HCT116 (cell line): ENCODE measurements at regions not wholly inside any gene's neighbourhood (a gene's known extent, or its start where the extent isn't known, plus 50 kb on each side); places are given as distances from the start of the nearest gene placed in this dataset.

Experiments used
- ATAC-seq: fragments of 200-7000 bp; cut with Tn5 transposase; 2 replicates; pipeline ENCODE4 v1.9.1; 2020; ENCODE audit warnings: mild to moderate bottlenecking, moderate library complexity
- BruUV-seq: library from RNA; stranded (reverse); fragments of 400-500 nt; replicated peaks from 2 replicates; lab custom pipeline; 2021; lab: Mats Ljungman, UMichigan
- CTCF ChIA-PET: fragments of 300-600 bp; sonication (Branson Sonifier 250); formaldehyde crosslinking; loops from one replicate; lab custom pipeline; 2021; ENCODE audit warnings: antibody characterized with exemption; lab: Charles Lee
- POLR2A ChIA-PET: fragments of 300-600, 350-600 bp; sonication (Branson Sonifier 250); formaldehyde crosslinking; loops from one replicate; lab custom pipeline; 2021; ENCODE audit warnings: antibody characterized with exemption; lab: Charles Lee
- RAD21 ChIA-PET, 2 experiments: fragments of 300-600 bp; sonication (Branson Sonifier 250); formaldehyde crosslinking; loops; one replicate each; lab custom pipeline; 2023; ENCODE audit warnings: low total read pairs in 2 of 2; ENCODE audit not compliant: uncharacterized antibody in 2 of 2, unreplicated experiment in 2 of 2, low non-redundant PET in 1 of 2; lab: Charles Lee
- DNase-seq: peaks from one replicate; pipeline ENCODE4 v3.0.0-alpha.2; 2010; ENCODE audit warnings: low read depth, low spot score
- H2AFZ ChIP-seq: fragments of 200-600 bp; shearing (Covaris generic), sonication (generic); 2 replicates; pipeline ENCODE4 v1.6.1; 2017; ENCODE audit warnings: low read depth, mixed run types, mixed read lengths, antibody characterized with exemption, low read length; ENCODE audit not compliant: poor library complexity, severe bottlenecking
- H3K27ac ChIP-seq: 2 replicates; pipeline ENCODE4 v1.5.1; 2012; ENCODE audit warnings: low read depth, low read length
- H3K27me3 ChIP-seq: fragments of 200-600 bp; sonication (generic); 2 replicates; pipeline ENCODE4 v1.6.1; 2016; ENCODE audit warnings: mixed run types, low read length, mixed read lengths; ENCODE audit not compliant: insufficient read depth
- H3K36me3 ChIP-seq, 2 experiments: fragments of 200-500 bp in 1 of 2; fragments of 200-600 bp in 1 of 2; sonication (Bioruptor generic) in 1 of 2; sonication (generic) in 1 of 2; 2 replicates each; pipeline versions ENCODE4 v1.5.1 to v1.6.1; 2014 to 2016; ENCODE audit warnings: low read length in 2 of 2, inconsistent platforms in 1 of 2, mixed read lengths in 1 of 2, mixed run types in 1 of 2; ENCODE audit not compliant: insufficient read depth in 2 of 2, control insufficient read depth in 1 of 2
- H3K4me1 ChIP-seq, 2 experiments: fragments of 200-600 bp in 1 of 2; sonication (generic) in 1 of 2; 2 replicates each; pipeline versions ENCODE4 v1.5.1 to v1.6.1; 2012 to 2017; ENCODE audit warnings: low read length in 2 of 2, inconsistent platforms in 1 of 2, mild to moderate bottlenecking in 1 of 2, mixed read lengths in 1 of 2, mixed run types in 1 of 2, moderate library complexity in 1 of 2; ENCODE audit not compliant: insufficient read depth in 2 of 2, control insufficient read depth in 1 of 2
- H3K4me2 ChIP-seq: fragments of 200-600 bp; sonication (generic); 2 replicates; pipeline ENCODE4 v1.6.1; 2017; ENCODE audit warnings: mixed run types, low read length, mixed read lengths
- H3K4me3 ChIP-seq, 2 experiments: fragments of 200-600 bp in 1 of 2; sonication (generic) in 1 of 2; replicated peaks in 1 of 2; 2 replicates each; pipeline ENCODE4 v1.5.1; 2011 to 2016; ENCODE audit warnings: low read length in 2 of 2, control low read depth in 1 of 2, low read depth in 1 of 2, mild to moderate bottlenecking in 1 of 2, mixed read lengths in 1 of 2, mixed run types in 1 of 2
- H3K79me2 ChIP-seq: fragments of 200-600 bp; sonication (generic); 2 replicates; pipeline ENCODE4 v1.6.1; 2017; ENCODE audit warnings: mild to moderate bottlenecking, mixed run types, low read length, moderate library complexity, mixed read lengths; ENCODE audit not compliant: insufficient read depth
- H3K9ac ChIP-seq: fragments of 200-600 bp; sonication (generic); 2 replicates; pipeline ENCODE4 v1.6.1; 2016; ENCODE audit warnings: low read length, mixed read lengths
- H3K9me2 ChIP-seq: fragments of 200-600 bp; sonication (generic), shearing (Covaris generic); 2 replicates; pipeline ENCODE4 v1.6.1; 2017; ENCODE audit warnings: mixed run types, mild to moderate bottlenecking, moderate library complexity; ENCODE audit not compliant: insufficient read depth
- H3K9me3 ChIP-seq, 2 experiments: fragments of 200-500 bp in 1 of 2; fragments of 200-600 bp in 1 of 2; sonication (Bioruptor generic) in 1 of 2; sonication (generic) in 1 of 2; 2 replicates each; pipeline ENCODE4 v1.6.1; 2014 to 2017; ENCODE audit warnings: low read length in 2 of 2, mixed read lengths in 2 of 2, inconsistent platforms in 1 of 2, low read depth in 1 of 2, mild to moderate bottlenecking in 1 of 2, mixed run types in 1 of 2, moderate library complexity in 1 of 2; ENCODE audit not compliant: control insufficient read depth in 1 of 2, insufficient read depth in 1 of 2
- H4K20me1 ChIP-seq: fragments of 200-600 bp; sonication (generic), shearing (Covaris generic); 2 replicates; pipeline ENCODE4 v1.6.1; 2017; ENCODE audit warnings: mixed run types, mild to moderate bottlenecking, moderate library complexity; ENCODE audit not compliant: insufficient read depth
- CBX3 ChIP-seq: IDR thresholded peaks from 2 replicates; pipeline ENCODE4 v1.6.1; 2012; ENCODE audit warnings: low read depth
- CTCF ChIP-seq, 3 experiments: fragments of 200-600 bp in 1 of 3; sonication (generic) in 1 of 3; IDR thresholded peaks in 2 of 3; conservative IDR thresholded peaks in 1 of 3; 2 replicates each; pipeline ENCODE4 v1.5.1; 2012 to 2017; ENCODE audit warnings: low read depth in 2 of 3, low read length in 2 of 3, antibody characterized with exemption in 1 of 3, borderline replicate concordance in 1 of 3, control low read depth in 1 of 3, mild to moderate bottlenecking in 1 of 3, mixed read lengths in 1 of 3, mixed run types in 1 of 3, moderate library complexity in 1 of 3; ENCODE audit not compliant: insufficient read depth in 1 of 3
- ELF1 ChIP-seq: IDR thresholded peaks from 2 replicates; pipeline ENCODE4 v1.6.1; 2012; ENCODE audit warnings: low read depth, borderline replicate concordance
- EZH2 ChIP-seq: fragments of 200-600 bp; sonication (generic); IDR thresholded peaks from 2 replicates; pipeline ENCODE4 v1.6.1; 2017; ENCODE audit warnings: antibody characterized with exemption, mixed run types
- EZH2phosphoT487 ChIP-seq: fragments of 200-600 bp; IDR thresholded peaks from 2 replicates; pipeline ENCODE4 v1.6.1; 2018; ENCODE audit warnings: antibody characterized with exemption, borderline replicate concordance
- FOSL1 ChIP-seq: IDR thresholded peaks from 2 replicates; pipeline ENCODE4 v1.6.1; 2012; ENCODE audit warnings: low read depth
- MAX ChIP-seq: IDR thresholded peaks from 2 replicates; pipeline ENCODE4 v1.6.1; 2012
- POLR2AphosphoS5 ChIP-seq: IDR thresholded peaks from 2 replicates; pipeline ENCODE4 v1.6.1; 2011; ENCODE audit warnings: mild to moderate bottlenecking, low read depth, low read length, moderate library complexity
- RAD21 ChIP-seq: IDR thresholded peaks from 2 replicates; pipeline ENCODE4 v1.6.1; 2012; ENCODE audit warnings: low read depth, mild to moderate bottlenecking
- SIN3A ChIP-seq: IDR thresholded peaks from 2 replicates; pipeline ENCODE4 v1.6.1; 2012; ENCODE audit warnings: low read depth
- SP1 ChIP-seq: IDR thresholded peaks from 2 replicates; pipeline ENCODE4 v1.6.1; 2012; ENCODE audit warnings: low read depth
- SRF ChIP-seq: IDR thresholded peaks from 2 replicates; pipeline ENCODE4 v1.6.1; 2012; ENCODE audit warnings: low read depth
- TCF7L2 ChIP-seq: IDR thresholded peaks from 2 replicates; pipeline ENCODE4 v1.7.0; 2011; ENCODE audit warnings: borderline replicate concordance, inconsistent platforms; ENCODE audit not compliant: insufficient read depth, insufficient read length; ENCODE audit errors: extremely low read depth
- YY1 ChIP-seq: IDR thresholded peaks from 2 replicates; pipeline ENCODE4 v1.6.1; 2011; ENCODE audit warnings: low read length, low read depth, moderate library complexity, mild to moderate bottlenecking; ENCODE audit not compliant: insufficient replicate concordance; ENCODE audit errors: extremely low read depth
- ZBTB33 ChIP-seq: IDR thresholded peaks from 2 replicates; pipeline ENCODE4 v1.6.1; 2011; ENCODE audit warnings: mild to moderate bottlenecking, low read length, moderate library complexity; ENCODE audit not compliant: insufficient replicate concordance; ENCODE audit errors: extremely low read depth
- ZFX ChIP-seq: fragments of 450-650 bp; IDR thresholded peaks from 2 replicates; pipeline ENCODE4 v1.6.1; 2017
- intact Hi-C: fragments of 100-400 bp; cut with micrococcal nuclease; formaldehyde crosslinking; loops from 2 replicates; pipeline ENCODE4 v1.10.0; 2022
- TF ChIP-seq, protein P1 (sequence below): IDR thresholded peaks from 2 replicates; pipeline ENCODE4 v1.6.1; 2012

GRCh38 chr20:23163562-23163961, 77.4 kb upstream of the CD93 start:
- no peak overlapping the region for H2AFZ ChIP-seq
- no peaks in the 10 kb centered on the region for H3K36me3 ChIP-seq
- H3K9me2 ChIP-seq: no peaks in the 10 kb centered on the region
- H3K27me3 ChIP-seq: no peaks in the 10 kb centered on the region
- no peak overlapping the region for H3K27ac ChIP-seq
- RAD21 ChIA-PET: no interaction called here
- POLR2A ChIA-PET: no interaction called here
- no peak overlapping the region for H3K4me2 ChIP-seq
- H3K4me1 ChIP-seq: peaks cover 4 to 25% of the 10 kb centered on the region in 2 experiments; a peak in 3 of 4 replicates
- no TSS peak for BruUV-seq
- H3K9ac ChIP-seq: no peak overlapping the region
- intact Hi-C loops: no loop called here
- ATAC-seq: no peak
- H3K79me2 ChIP-seq: no peaks in the 10 kb centered on the region
- TF ChIP-seq EZH2phosphoT487 (no peak), SRF (no peak), TCF7L2 (no peak), CTCF (IDR thresholded peaks at IDR 0.05 in 2 of 3, conservative IDR thresholded peaks at IDR 0.05 in 1 of 3; ENCODE audit: borderline replicate concordance in 1 of 3, insufficient read depth in 1 of 3, low read depth in 2 of 3, low read length in 2 of 3) (no peak), ZFX (no peak), MAX (no peak), YY1 (no peak), FOSL1 (no peak), ZBTB33 (no peak), POLR2AphosphoS5 (no peak), EZH2 (no peak), ELF1 (no peak), SIN3A (no peak), CBX3 (no peak), RAD21 (no peak), SP1 (no peak)
- TF ChIP-seq, protein P1, sequence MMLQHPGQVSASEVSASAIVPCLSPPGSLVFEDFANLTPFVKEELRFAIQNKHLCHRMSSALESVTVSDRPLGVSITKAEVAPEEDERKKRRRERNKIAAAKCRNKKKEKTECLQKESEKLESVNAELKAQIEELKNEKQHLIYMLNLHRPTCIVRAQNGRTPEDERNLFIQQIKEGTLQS: no peak
- no peak overlapping the region for H3K4me3 ChIP-seq
- H3K9me3 ChIP-seq: no peaks in the 10 kb centered on the region
- CTCF ChIA-PET: no interaction called here
- no peak for DNase-seq
- H4K20me1 ChIP-seq: no peaks in the 10 kb centered on the region
